ENCODE measurements at regions not wholly inside any gene's neighbourhood (a gene's known extent, or its start where the extent isn't known, plus 50 kb on each side); places are given as distances from the start of the nearest gene placed in this dataset.

DNA sequence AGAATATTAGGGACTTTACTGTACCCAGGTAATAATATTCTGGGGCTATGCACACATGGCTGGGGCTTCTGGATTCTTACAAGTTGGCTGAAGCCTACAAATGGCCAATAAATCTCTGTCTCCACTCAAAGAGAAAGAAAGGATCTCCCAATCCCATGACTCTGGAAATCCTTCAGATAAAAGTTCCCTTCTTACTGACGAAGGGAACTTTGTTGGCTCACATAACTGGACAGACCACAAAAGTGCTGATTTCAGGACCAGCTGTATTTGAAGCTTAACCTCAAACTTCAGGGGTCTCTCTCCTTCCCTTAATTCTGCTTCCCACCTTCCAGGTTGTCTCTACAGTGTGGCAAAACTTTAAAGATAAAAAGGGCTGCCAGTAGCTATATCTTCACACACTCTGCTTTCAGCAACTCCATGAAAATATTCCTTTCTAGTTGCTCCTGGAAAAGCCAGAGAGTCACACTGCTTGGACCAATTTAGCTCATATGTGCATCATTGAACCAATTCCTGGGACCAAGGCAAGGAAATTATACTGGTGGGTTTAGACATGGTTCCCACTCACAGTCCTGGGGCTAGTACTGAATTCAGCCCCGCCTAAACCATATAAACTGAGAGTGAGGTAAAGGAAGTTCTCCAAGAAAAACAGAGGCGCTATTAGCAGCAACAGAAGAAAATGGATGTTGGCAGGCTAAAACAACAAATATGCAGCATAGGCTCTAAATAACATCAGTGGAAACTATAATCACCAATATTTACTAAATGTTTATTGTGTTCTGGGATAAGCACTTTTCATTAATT is 290.0 kb upstream of the GADL1 start:
- TF ChIP-seq, protein P1, sequence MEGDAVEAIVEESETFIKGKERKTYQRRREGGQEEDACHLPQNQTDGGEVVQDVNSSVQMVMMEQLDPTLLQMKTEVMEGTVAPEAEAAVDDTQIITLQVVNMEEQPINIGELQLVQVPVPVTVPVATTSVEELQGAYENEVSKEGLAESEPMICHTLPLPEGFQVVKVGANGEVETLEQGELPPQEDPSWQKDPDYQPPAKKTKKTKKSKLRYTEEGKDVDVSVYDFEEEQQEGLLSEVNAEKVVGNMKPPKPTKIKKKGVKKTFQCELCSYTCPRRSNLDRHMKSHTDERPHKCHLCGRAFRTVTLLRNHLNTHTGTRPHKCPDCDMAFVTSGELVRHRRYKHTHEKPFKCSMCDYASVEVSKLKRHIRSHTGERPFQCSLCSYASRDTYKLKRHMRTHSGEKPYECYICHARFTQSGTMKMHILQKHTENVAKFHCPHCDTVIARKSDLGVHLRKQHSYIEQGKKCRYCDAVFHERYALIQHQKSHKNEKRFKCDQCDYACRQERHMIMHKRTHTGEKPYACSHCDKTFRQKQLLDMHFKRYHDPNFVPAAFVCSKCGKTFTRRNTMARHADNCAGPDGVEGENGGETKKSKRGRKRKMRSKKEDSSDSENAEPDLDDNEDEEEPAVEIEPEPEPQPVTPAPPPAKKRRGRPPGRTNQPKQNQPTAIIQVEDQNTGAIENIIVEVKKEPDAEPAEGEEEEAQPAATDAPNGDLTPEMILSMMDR (IDR thresholded peaks at IDR 0.05): no peak
- no peak for TF ChIP-seq POLR2A (IDR thresholded peaks at IDR 0.05)

All from esophagus squamous epithelium (tissue), 4 donors.